ENCODE measurements at regions not wholly inside any gene's neighbourhood (a gene's known extent, or its start where the extent isn't known, plus 50 kb on each side); places are given as distances from the start of the nearest gene placed in this dataset.

DNA sequence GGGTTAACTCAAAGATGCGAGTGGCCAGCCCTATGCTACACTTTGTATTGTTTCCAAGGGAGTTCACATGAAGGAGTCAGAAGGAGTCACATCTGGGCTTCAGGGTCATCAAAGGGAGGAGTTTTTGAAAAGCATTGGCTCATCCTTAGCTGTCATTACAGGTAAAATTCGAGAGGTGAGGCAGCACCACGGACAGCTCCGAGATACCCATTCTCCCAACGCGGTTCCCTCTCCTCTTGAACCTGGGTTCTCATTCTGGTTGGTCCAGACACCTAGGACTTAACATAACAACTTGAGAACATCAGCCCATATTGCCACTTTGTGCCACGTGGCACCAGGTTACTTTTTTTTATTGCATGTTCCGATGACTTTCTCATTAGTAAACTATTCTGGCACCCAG is 768.6 kb downstream of the NLGN4Y start:
- TF ChIP-seq, protein P1, sequence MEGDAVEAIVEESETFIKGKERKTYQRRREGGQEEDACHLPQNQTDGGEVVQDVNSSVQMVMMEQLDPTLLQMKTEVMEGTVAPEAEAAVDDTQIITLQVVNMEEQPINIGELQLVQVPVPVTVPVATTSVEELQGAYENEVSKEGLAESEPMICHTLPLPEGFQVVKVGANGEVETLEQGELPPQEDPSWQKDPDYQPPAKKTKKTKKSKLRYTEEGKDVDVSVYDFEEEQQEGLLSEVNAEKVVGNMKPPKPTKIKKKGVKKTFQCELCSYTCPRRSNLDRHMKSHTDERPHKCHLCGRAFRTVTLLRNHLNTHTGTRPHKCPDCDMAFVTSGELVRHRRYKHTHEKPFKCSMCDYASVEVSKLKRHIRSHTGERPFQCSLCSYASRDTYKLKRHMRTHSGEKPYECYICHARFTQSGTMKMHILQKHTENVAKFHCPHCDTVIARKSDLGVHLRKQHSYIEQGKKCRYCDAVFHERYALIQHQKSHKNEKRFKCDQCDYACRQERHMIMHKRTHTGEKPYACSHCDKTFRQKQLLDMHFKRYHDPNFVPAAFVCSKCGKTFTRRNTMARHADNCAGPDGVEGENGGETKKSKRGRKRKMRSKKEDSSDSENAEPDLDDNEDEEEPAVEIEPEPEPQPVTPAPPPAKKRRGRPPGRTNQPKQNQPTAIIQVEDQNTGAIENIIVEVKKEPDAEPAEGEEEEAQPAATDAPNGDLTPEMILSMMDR (IDR thresholded peaks at IDR 0.05; ENCODE audit: insufficient read depth, low read depth, low read length, missing control alignments): no peak
- no peak overlapping the region for H3K4me3 ChIP-seq (ENCODE audit: low read length)
- DNase-seq (ENCODE audit: low read depth): peak; percentile 20

DNA sequence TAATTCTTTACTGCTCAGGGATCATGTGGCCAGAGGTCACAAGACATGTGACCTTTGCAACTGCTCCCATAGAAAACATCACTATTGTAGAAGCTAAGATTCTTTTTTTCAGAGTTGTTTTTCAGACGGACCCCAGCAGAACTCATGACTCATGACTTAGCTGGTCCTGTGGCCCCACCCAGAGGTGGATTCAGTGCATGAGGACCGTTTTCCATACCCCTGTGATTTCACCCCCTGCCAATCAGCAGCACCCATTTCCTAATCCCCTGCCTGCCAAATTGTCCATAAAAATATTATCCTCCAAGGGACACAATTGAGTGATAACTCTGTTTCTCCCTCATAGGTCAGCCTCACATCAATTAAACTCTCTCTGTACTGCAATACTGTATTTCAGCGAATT is 777.5 kb downstream of the NLGN4Y start:
- no peak overlapping the region for H3K4me3 ChIP-seq (ENCODE audit: low read length)
- TF ChIP-seq, protein P1 (IDR thresholded peaks at IDR 0.05; ENCODE audit: insufficient read depth, low read depth, low read length, missing control alignments): no peak
- DNase-seq (ENCODE audit: low read depth): no peak

DNA sequence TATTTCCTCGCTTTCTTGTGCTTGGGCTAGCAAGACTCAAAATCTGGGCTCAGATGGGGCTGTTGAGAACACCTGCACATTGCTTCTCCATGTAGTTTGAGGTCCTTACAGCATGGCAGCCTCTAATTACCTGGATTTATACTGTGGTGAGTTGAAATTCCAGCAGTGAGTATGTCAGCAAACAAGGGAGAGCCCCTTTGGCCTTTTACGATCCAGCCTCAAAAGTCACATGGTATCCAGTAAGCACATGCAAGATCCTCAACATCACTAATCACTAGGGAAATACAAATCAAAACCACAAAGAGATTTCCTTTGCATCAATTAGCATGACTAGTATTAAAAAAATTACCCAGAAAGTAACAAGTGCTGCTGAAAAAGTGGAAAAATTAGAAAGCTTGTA is 787.8 kb downstream of the NLGN4Y start:
- DNase-seq (ENCODE audit: low read depth): peak; percentile 15
- TF ChIP-seq, protein P1 (IDR thresholded peaks at IDR 0.05; ENCODE audit: insufficient read depth, low read depth, low read length, missing control alignments): no peak
- H3K4me3 ChIP-seq (ENCODE audit: low read length): no peak overlapping the region

DNA sequence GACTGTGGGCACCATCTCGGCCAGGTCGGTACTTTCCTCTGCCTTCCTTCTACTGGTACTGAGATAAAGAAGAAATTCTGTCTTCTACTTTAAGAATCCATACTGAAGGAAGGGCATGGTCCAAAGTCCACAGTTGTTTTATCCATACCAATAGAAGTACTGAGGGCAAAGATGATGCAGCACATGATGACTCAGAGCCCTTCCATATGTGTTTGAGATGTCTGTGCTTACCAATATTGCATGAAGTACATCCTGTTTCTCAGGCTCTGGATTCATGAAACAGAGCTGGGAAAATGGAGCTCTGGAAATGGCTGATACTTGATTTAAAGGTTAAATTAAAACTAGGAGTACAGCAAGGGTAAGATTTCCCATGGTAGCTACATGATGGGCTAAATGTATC is 799.9 kb downstream of the NLGN4Y start:
- DNase-seq (ENCODE audit: low read depth): peak; percentile 62
- H3K4me3 ChIP-seq (ENCODE audit: low read length): no peak overlapping the region
- TF ChIP-seq, protein P1 (IDR thresholded peaks at IDR 0.05; ENCODE audit: insufficient read depth, low read depth, low read length, missing control alignments): no peak

DNA sequence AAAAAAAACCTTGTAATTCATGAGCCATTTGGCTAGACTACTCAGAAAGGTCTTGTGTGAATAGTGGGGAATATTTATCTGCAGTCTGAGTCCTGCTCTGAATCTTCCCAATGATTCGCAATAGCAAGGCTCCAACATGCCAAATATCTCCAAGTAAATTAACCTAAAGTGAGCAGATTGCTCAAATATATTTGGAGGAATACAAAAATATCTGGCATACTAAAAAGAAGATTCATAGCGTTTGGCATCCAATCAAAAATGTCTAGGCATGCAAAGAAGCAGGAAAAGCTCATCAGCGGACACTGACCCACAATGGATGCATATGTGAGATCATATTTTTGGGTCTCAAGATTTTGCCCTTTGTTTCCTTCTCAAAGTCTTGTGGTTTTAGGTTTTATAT is 800.9 kb downstream of the NLGN4Y start:
- no peak overlapping the region for H3K4me3 ChIP-seq (ENCODE audit: low read length)
- DNase-seq (ENCODE audit: low read depth): peak; percentile 8
- TF ChIP-seq, protein P1 (IDR thresholded peaks at IDR 0.05; ENCODE audit: insufficient read depth, low read depth, low read length, missing control alignments): no peak

DNA sequence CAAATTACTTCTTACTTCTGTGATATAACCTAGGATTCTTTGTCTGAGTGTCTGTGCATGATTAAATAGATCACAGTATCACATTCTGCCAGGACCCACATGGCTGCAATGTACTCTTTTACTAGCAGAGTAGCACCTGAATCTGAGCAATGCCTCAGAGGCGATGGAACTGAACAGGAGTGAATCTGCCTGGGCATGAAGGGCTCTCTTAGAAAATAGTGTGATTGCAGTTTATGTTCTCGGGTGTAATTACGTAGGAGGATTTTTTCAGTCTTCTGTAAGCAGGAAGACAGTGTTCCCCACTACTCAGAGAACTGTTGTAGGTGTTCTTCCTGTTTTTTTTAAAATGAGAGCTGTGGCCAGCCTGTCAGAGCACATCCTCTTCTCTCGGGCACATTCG is 802.3 kb downstream of the NLGN4Y start:
- TF ChIP-seq, protein P1 (IDR thresholded peaks at IDR 0.05; ENCODE audit: insufficient read depth, low read depth, low read length, missing control alignments): no peak
- DNase-seq (ENCODE audit: low read depth): peak; percentile 70
- no peak overlapping the region for H3K4me3 ChIP-seq (ENCODE audit: low read length)

DNA sequence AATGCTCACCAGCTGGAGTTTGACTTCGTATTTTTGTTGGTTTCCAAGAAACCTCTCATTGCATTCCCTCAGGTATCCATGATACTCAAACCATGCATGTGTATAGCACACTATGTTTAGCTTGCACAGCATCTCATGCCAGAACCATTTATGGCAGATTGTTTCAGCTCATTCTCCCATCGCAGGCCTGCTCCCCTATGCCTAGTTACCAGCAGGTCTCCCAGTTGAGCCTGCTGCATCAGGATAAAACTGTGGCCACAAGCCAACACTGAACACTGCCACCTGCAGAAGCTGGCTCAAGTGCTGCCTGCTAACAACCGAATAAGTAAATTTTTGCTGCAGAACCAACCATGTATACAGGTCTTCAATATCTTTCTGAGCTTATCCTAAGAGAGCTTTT is 804.5 kb downstream of the NLGN4Y start:
- H3K4me3 ChIP-seq (ENCODE audit: low read length): no peak overlapping the region
- DNase-seq (ENCODE audit: low read depth): no peak
- TF ChIP-seq, protein P1 (IDR thresholded peaks at IDR 0.05; ENCODE audit: insufficient read depth, low read depth, low read length, missing control alignments): no peak
